H1 (cell line): ENCODE measurements at regions not wholly inside any gene's neighbourhood (a gene's known extent, or its start where the extent isn't known, plus 50 kb on each side); places are given as distances from the start of the nearest gene placed in this dataset.

Source experiments
- CTCF ChIA-PET: fragments of 300-600 bp; sonication (Branson Sonifier 250); formaldehyde crosslinking; loops from one replicate; lab custom pipeline; 2021; ENCODE audit not compliant: partially characterized antibody; lab: Charles Lee
- POLR2A ChIA-PET: fragments of 300-600 bp; sonication (Branson Sonifier 250); formaldehyde crosslinking; loops from one replicate; lab custom pipeline; 2021; ENCODE audit warnings: inconsistent platforms; ENCODE audit not compliant: partially characterized antibody; lab: Charles Lee
- DNase-seq, 2 experiments: peaks; one replicate each; pipeline versions ENCODE4 v3.0.0 to v3.0.0-alpha.2; 2010 to 2022; ENCODE audit warnings: low spot score in 2 of 2, low read depth in 1 of 2, mixed read lengths in 1 of 2
- FAIRE-seq: peaks from 2 replicates; lab custom pipeline; 2011; peaks lifted over from hg19 to GRCh38; lab: Jason Lieb, UNC
- H2AFZ ChIP-seq: 2 replicates; pipeline ENCODE4 v1.8.1; 2012; ENCODE audit warnings: low read length, inconsistent platforms
- H2AK5ac ChIP-seq: 2 replicates; pipeline ENCODE4 v1.6.1; 2013; ENCODE audit warnings: low read depth, low read length
- H2BK120ac ChIP-seq: replicated peaks from 2 replicates; pipeline ENCODE3; 2013; ENCODE audit warnings: low read depth, low read length, inconsistent platforms
- H2BK12ac ChIP-seq: 2 replicates; pipeline ENCODE4 v1.6.1; 2013; ENCODE audit warnings: low read depth, low read length
- H2BK15ac ChIP-seq: 2 replicates; pipeline ENCODE4 v1.6.1; 2013; ENCODE audit warnings: low read length
- H2BK20ac ChIP-seq: 2 replicates; pipeline ENCODE4 v1.6.1; 2013; ENCODE audit warnings: low read length
- H2BK5ac ChIP-seq: 2 replicates; pipeline ENCODE4 v1.6.1; 2013; ENCODE audit warnings: low read depth, low read length
- H3K14ac ChIP-seq: 2 replicates; pipeline ENCODE4 v1.6.1; 2013; ENCODE audit warnings: inconsistent platforms; ENCODE audit not compliant: insufficient read length
- H3K18ac ChIP-seq: 2 replicates; pipeline ENCODE4 v1.6.1; 2013; ENCODE audit warnings: low read length; ENCODE audit errors: extremely low read depth
- H3K23ac ChIP-seq: 2 replicates; pipeline ENCODE4 v1.6.1; 2013; ENCODE audit warnings: inconsistent platforms; ENCODE audit not compliant: insufficient read length
- H3K23me2 ChIP-seq: 2 replicates; pipeline ENCODE4 v1.6.1; 2013; ENCODE audit warnings: low read depth, low read length
- H3K27ac ChIP-seq: 2 replicates; pipeline ENCODE4 v1.6.1; 2011; ENCODE audit warnings: low read depth, low read length, inconsistent platforms
- H3K27me3 ChIP-seq, 4 experiments: replicated peaks in 1 of 4; 1 replicate in 1 of 4; 2 replicates in 3 of 4; pipeline versions ENCODE4 v1.6.1 to v1.8.1; 2011 to 2013; ENCODE audit warnings: low read length in 3 of 4, mild to moderate bottlenecking in 3 of 4, inconsistent platforms in 2 of 4, mixed read lengths in 2 of 4, moderate library complexity in 1 of 4; ENCODE audit not compliant: control insufficient read depth in 3 of 4, insufficient read depth in 3 of 4; ENCODE audit errors: extremely low read depth in 1 of 4
- H3K36me3 ChIP-seq, 4 experiments: 2 replicates each; pipeline versions ENCODE4 v1.6.1 to v1.8.1; 2011 to 2013; ENCODE audit warnings: mild to moderate bottlenecking in 4 of 4, low read length in 3 of 4, moderate library complexity in 2 of 4, control low read depth in 1 of 4, inconsistent platforms in 1 of 4; ENCODE audit not compliant: insufficient read depth in 4 of 4, control insufficient read depth in 2 of 4
- H3K4ac ChIP-seq: replicated peaks from 2 replicates; pipeline ENCODE3; 2013; ENCODE audit warnings: low read length, low read depth, mixed read lengths, inconsistent platforms; ENCODE audit not compliant: insufficient read length
- H3K4me1 ChIP-seq, 4 experiments: replicated peaks in 1 of 4; 1 replicate in 1 of 4; 2 replicates in 3 of 4; pipeline versions ENCODE4 v1.6.1 to v1.8.1; 2011 to 2013; ENCODE audit warnings: low read length in 3 of 4, inconsistent platforms in 2 of 4, mixed read lengths in 1 of 4; ENCODE audit not compliant: insufficient read depth in 4 of 4, control insufficient read depth in 3 of 4
- H3K4me2 ChIP-seq, 2 experiments: 2 replicates each; pipeline versions ENCODE4 v1.6.1 to v1.8.1; 2011 to 2013; ENCODE audit warnings: low read depth in 2 of 2, low read length in 2 of 2, control low read depth in 1 of 2, inconsistent platforms in 1 of 2, mild to moderate bottlenecking in 1 of 2; ENCODE audit not compliant: insufficient read depth in 1 of 2
- H3K4me3 ChIP-seq, 4 experiments: fragments of 200-600, 300-600 bp in 1 of 4; sonication (generic), shearing (Covaris generic), sonication (Bioruptor Twin) in 1 of 4; 2 replicates each; pipeline versions ENCODE4 v1.5.1 to v1.8.1; 2011 to 2016; ENCODE audit warnings: low read length in 4 of 4, low read depth in 3 of 4, control low read depth in 2 of 4, inconsistent platforms in 2 of 4, mild to moderate bottlenecking in 2 of 4, mixed read lengths in 1 of 4, moderate library complexity in 1 of 4; ENCODE audit not compliant: insufficient read depth in 2 of 4; ENCODE audit errors: extremely low read depth in 1 of 4
- H3K56ac ChIP-seq: replicated peaks from 2 replicates; pipeline ENCODE3; 2013; ENCODE audit warnings: low read depth, mild to moderate bottlenecking, mixed read lengths, low read length, inconsistent platforms; ENCODE audit not compliant: insufficient read length
- H3K79me1 ChIP-seq: 2 replicates; pipeline ENCODE4 v1.6.1; 2013; ENCODE audit warnings: low read depth, low read length, control low read depth
- H3K79me2 ChIP-seq, 2 experiments: 2 replicates each; pipeline versions ENCODE4 v1.6.1 to v1.8.1; 2012 to 2013; ENCODE audit warnings: low read length in 2 of 2, mild to moderate bottlenecking in 2 of 2, inconsistent platforms in 1 of 2; ENCODE audit not compliant: insufficient read depth in 2 of 2, control insufficient read depth in 1 of 2
- H3K9ac ChIP-seq, 4 experiments: replicated peaks in 1 of 4; 1 replicate in 1 of 4; 2 replicates in 3 of 4; pipeline versions ENCODE4 v1.6.1 to v1.8.1; 2011 to 2013; ENCODE audit warnings: low read depth in 3 of 4, low read length in 3 of 4, control low read depth in 2 of 4, mild to moderate bottlenecking in 2 of 4, moderate library complexity in 2 of 4, inconsistent platforms in 1 of 4; ENCODE audit errors: extremely low read depth in 1 of 4
- H3K9me3 ChIP-seq, 2 experiments: 2 replicates each; pipeline versions ENCODE4 v1.6.1 to v1.8.1; 2012 to 2013; ENCODE audit warnings: mild to moderate bottlenecking in 2 of 2, moderate library complexity in 2 of 2, control low read depth in 1 of 2, inconsistent platforms in 1 of 2, low read depth in 1 of 2, low read length in 1 of 2, mixed read lengths in 1 of 2; ENCODE audit not compliant: insufficient read depth in 2 of 2
- H4K20me1 ChIP-seq, 2 experiments: replicated peaks in 1 of 2; 2 replicates each; pipeline versions ENCODE3 to v1.8.1; 2011 to 2013; ENCODE audit warnings: inconsistent platforms in 2 of 2, low read length in 2 of 2, mild to moderate bottlenecking in 1 of 2; ENCODE audit not compliant: insufficient read depth in 2 of 2, control insufficient read depth in 1 of 2
- H4K5ac ChIP-seq: 2 replicates; pipeline ENCODE4 v1.6.1; 2013; ENCODE audit warnings: low read length, low read depth, mixed read lengths, inconsistent platforms; ENCODE audit not compliant: insufficient read length
- H4K8ac ChIP-seq: 2 replicates; pipeline ENCODE4 v1.8.0; 2013; ENCODE audit warnings: mild to moderate bottlenecking, moderate library complexity, low read length, inconsistent platforms; ENCODE audit not compliant: insufficient read depth; ENCODE audit errors: extremely low read depth
- H4K91ac ChIP-seq: replicated peaks from 2 replicates; pipeline ENCODE3; 2013; ENCODE audit warnings: low read length, mixed read lengths, inconsistent platforms; ENCODE audit not compliant: insufficient read length
- ATF3 ChIP-seq: IDR thresholded peaks from 2 replicates; pipeline ENCODE4 v1.6.1; 2011; ENCODE audit warnings: low read depth, mild to moderate bottlenecking, low read length; ENCODE audit not compliant: insufficient read depth
- CREB1 ChIP-seq: IDR thresholded peaks from 2 replicates; pipeline ENCODE4 v1.6.1; 2012; ENCODE audit warnings: inconsistent platforms
- EZH2 ChIP-seq: fragments of 200-600 bp; sonication (generic); IDR thresholded peaks from 2 replicates; pipeline ENCODE4 v1.7.1; 2012; ENCODE audit warnings: low read depth, mild to moderate bottlenecking, moderate library complexity, low read length, inconsistent platforms; ENCODE audit not compliant: severe bottlenecking
- GABPA ChIP-seq: IDR thresholded peaks from 2 replicates; pipeline ENCODE4 v1.6.1; 2011; ENCODE audit warnings: mild to moderate bottlenecking, low read length, moderate library complexity, borderline replicate concordance; ENCODE audit not compliant: insufficient read depth
- HDAC6 ChIP-seq: IDR thresholded peaks from one replicate; pipeline ENCODE4 v1.7.1; 2012; ENCODE audit warnings: low read depth, mild to moderate bottlenecking, inconsistent platforms, low read length, moderate library complexity
- KDM1A ChIP-seq: fragments of 200-600, 300-600 bp; sonication (generic); IDR thresholded peaks from 2 replicates; pipeline ENCODE4 v1.7.1; 2016; ENCODE audit warnings: mild to moderate bottlenecking, low read length, borderline replicate concordance
- MAX ChIP-seq: IDR thresholded peaks from 2 replicates; pipeline ENCODE4 v1.6.1; 2012; ENCODE audit warnings: inconsistent platforms
- POU5F1 ChIP-seq: IDR thresholded peaks from 2 replicates; pipeline ENCODE4 v1.6.1; 2011; ENCODE audit warnings: low read depth, mild to moderate bottlenecking, low read length, moderate library complexity
- RBBP5 ChIP-seq: IDR thresholded peaks from 2 replicates; pipeline ENCODE4 v1.7.1; 2012; ENCODE audit warnings: low read depth, mild to moderate bottlenecking, inconsistent platforms, low read length, moderate library complexity, borderline replicate concordance
- SIRT6 ChIP-seq: IDR thresholded peaks from one replicate; pipeline ENCODE4 v1.7.1; 2012; ENCODE audit warnings: low read length, inconsistent platforms
- SP4 ChIP-seq: IDR thresholded peaks from 2 replicates; pipeline ENCODE4 v1.6.1; 2012; ENCODE audit warnings: low read length, inconsistent platforms
- WGBS, 2 experiments: shearing (Covaris generic) in 1 of 2; methylation state at CpG; one replicate each; pipeline versions ENCODE4 v1.1.6 to v1.1.7; 2013 to 2015; ENCODE audit warnings: low lambda C conversion rate in 2 of 2, mixed read lengths in 2 of 2, inconsistent platforms in 1 of 2, low coverage in 1 of 2, missing lambda C conversion rate in 1 of 2; ENCODE audit not compliant: insufficient replicate concordance in 2 of 2, insufficient coverage in 1 of 2, insufficient read length in 1 of 2; ENCODE audit errors: extremely low coverage in 1 of 2, missing lambda C conversion rate in 1 of 2; 5-methylcytosine and 5-hydroxymethylcytosine counted together

- WGBS, 2 experiments = 90% methylated on average over 4 of the region's 4 CpGs; no CpG with 5 or more reads in 1 of the 2 experiments
- Histone ChIP-seq H2BK120ac (no peak overlapping the region), H3K27me3 (no peaks in the 10 kb centered on the region), H3K4me2 (no peak overlapping the region), H3K9ac (no peak overlapping the region), H3K4ac (no peak overlapping the region), H2AFZ (no peak overlapping the region), H4K20me1 (no peaks in the 10 kb centered on the region), H3K14ac (no peak overlapping the region), H2BK12ac (no peak overlapping the region), H3K9me3 (0 out of 4 replicates have a peak, but pooled peaks cover 0 to 2% of the 10 kb centered on the region in 2 experiments), H3K36me3 (no peaks in the 10 kb centered on the region), H4K8ac (no peak overlapping the region), H3K79me2 (no peaks in the 10 kb centered on the region), H3K56ac (no peak overlapping the region), H2BK15ac (no peak overlapping the region), H3K27ac (no peak overlapping the region), H3K79me1 (no peaks in the 10 kb centered on the region), H3K23ac (no peak overlapping the region), H4K91ac (no peak overlapping the region), H2AK5ac (no peak overlapping the region), H3K18ac (no peak overlapping the region), H4K5ac (no peak overlapping the region), H2BK5ac (no peak overlapping the region), H3K4me3 (no peak overlapping the region), H3K4me1 (no peaks in the 10 kb centered on the region), H2BK20ac (no peak overlapping the region), H3K23me2 (0 out of 2 replicates have a peak, but pooled peaks cover 2% of the 10 kb centered on the region)
- FAIRE-seq (no peak), DNase-seq (no peak)
- TF ChIP-seq CREB1 (no peak), POU5F1 (no peak), GABPA (no peak), SP4 (no peak), EZH2 (no peak), RBBP5 (no peak), MAX (no peak), ATF3 (no peak), KDM1A (no peak), HDAC6 (no peak), SIRT6 (no peak)
- CTCF ChIA-PET = interaction anchor here (0.8 to 2.4 kb wide), 6 partner anchors 14 to 379 kb away, joined by 3 to 9 read pairs (median 3); no protein-coding TSS in a partner anchor
- POLR2A ChIA-PET = no interaction called here
Measured at GRCh38 chr10:131495224-131495623, 183.7 kb upstream of the TCERG1L start.
